Calu3 (cell line): ENCODE measurements at regions not wholly inside any gene's neighbourhood (a gene's known extent, or its start where the extent isn't known, plus 50 kb on each side); places are given as distances from the start of the nearest gene placed in this dataset.

Experiments
- BruUV-seq: library from RNA; stranded (reverse); fragments of 400-500 nt; replicated peaks from 2 replicates; lab custom pipeline; 2021; lab: Mats Ljungman, UMichigan
- CTCF ChIA-PET: fragments of 300-600 bp; sonication (Branson Sonifier 250); formaldehyde crosslinking; loops from one replicate; lab custom pipeline; 2022; ENCODE audit warnings: antibody characterized with exemption; lab: Charles Lee
- DNase-seq: peaks from one replicate; pipeline ENCODE4 v3.0.0; 2022
- H3K27ac Mint-ChIP-seq: one replicate; pipeline ENCODE4 v1.8.0; 2022; ENCODE audit warnings: mixed read lengths; ENCODE audit not compliant: unreplicated experiment
- H3K27me3 Mint-ChIP-seq: one replicate; pipeline ENCODE4 v1.8.0; 2022; ENCODE audit warnings: mixed read lengths; ENCODE audit not compliant: unreplicated experiment
- H3K36me3 Mint-ChIP-seq: one replicate; pipeline ENCODE4 v1.8.0; 2022; ENCODE audit warnings: mild to moderate bottlenecking, moderate library complexity, mixed read lengths; ENCODE audit not compliant: insufficient read depth, unreplicated experiment
- H3K4me1 Mint-ChIP-seq: one replicate; pipeline ENCODE4 v1.8.0; 2022; ENCODE audit warnings: mild to moderate bottlenecking, low read depth, mixed read lengths; ENCODE audit not compliant: unreplicated experiment
- H3K4me3 Mint-ChIP-seq: one replicate; pipeline ENCODE4 v1.8.0; 2022; ENCODE audit warnings: mild to moderate bottlenecking, low read depth, moderate library complexity, mixed read lengths; ENCODE audit not compliant: unreplicated experiment
- H3K9me3 Mint-ChIP-seq: one replicate; pipeline ENCODE4 v1.8.0; 2022; ENCODE audit warnings: low read depth, mixed read lengths; ENCODE audit not compliant: unreplicated experiment
- CTCF ChIP-seq: fragments of 200-600 bp; IDR thresholded peaks from one replicate; pipeline ENCODE4 v1.8.0; 2022; ENCODE audit warnings: antibody characterized with exemption; ENCODE audit not compliant: unreplicated experiment
- intact Hi-C: fragments of 100-400 bp; cut with micrococcal nuclease; formaldehyde crosslinking; loops from one replicate; pipeline ENCODE4 v1.10.0; 2022; ENCODE audit not compliant: unreplicated experiment

DNA sequence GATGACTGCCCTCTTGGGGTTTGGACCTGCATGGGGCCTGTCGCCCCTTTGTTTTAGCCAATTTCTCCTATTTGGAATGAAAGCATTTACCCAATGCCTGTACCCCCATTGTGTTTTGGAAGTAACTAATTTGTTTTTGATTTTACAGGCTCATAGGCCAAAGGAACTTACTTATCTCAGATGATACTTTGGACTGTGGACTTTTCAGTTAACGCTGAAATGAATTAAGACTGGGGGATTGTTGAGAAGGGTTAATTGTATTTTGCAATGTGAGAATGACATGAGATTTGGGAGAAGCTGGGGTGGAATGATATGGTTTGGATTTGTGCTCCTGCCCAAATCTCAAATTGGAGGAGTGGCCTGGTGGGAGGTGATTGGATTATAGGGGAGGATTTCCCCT is 185.8 kb upstream of the PHYHIPL start:
- CTCF ChIA-PET, result interaction anchor here (0.7 kb wide), 1 partner anchor 1011 kb away, joined by 5 read pairs; no protein-coding TSS in a partner anchor
- Mint-ChIP-seq H3K27me3 (peaks cover 41% of the 10 kb centered on the region), H3K27ac (no peak overlapping the region), H3K4me1 (no peaks in the 10 kb centered on the region), H3K36me3 (no peaks in the 10 kb centered on the region), H3K9me3 (peaks cover 6% of the 10 kb centered on the region), H3K4me3 (no peak overlapping the region)
- intact Hi-C loops, result no loop called here
- no peak for TF ChIP-seq CTCF
- DNase-seq, result no peak
- no TSS peak for BruUV-seq

GRCh38 chr10:58991856-58992255 is 184.6 kb upstream of the PHYHIPL start:
- CTCF ChIA-PET, result no interaction called here
- no peaks in the 10 kb centered on the region for H3K36me3 Mint-ChIP-seq

DNA sequence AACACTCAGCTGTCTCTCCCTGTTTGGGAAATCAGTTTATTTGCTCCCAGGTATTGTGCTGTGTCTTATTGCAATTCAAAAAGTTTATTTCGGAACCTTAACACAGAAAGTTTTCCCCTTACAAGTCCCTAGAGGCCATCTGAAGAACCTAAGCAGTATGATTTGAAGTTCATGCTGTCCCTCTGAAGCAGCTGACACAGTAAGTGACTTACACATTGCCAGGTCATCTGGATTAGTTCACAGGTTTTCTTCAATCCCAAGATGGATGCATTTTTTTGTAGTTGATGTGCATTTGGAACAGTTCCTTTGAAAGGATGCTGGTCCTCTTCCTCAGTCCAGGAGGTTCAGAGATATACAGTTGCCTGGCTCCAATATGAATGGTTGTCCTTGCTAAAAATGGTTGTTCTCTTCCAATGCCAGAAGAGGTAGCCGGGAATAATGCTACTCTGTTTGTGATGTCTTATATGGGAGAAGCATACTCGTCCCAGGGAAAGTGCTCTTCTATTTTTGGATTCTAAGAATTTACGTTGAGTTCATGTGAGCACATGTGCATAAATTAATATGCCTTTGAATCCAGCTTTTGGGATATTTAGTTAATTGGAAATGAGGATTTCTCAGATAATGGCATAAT is 183.5 kb upstream of the PHYHIPL start:
- H3K9me3 Mint-ChIP-seq, result peaks cover 6% of the 10 kb centered on the region
- DNase-seq, result no peak
- no peak overlapping the region for H3K27ac Mint-ChIP-seq
- CTCF ChIA-PET, result no interaction called here
- no peak for TF ChIP-seq CTCF
- no peaks in the 10 kb centered on the region for H3K4me1 Mint-ChIP-seq
- H3K36me3 Mint-ChIP-seq, result no peaks in the 10 kb centered on the region
- no peak overlapping the region for H3K4me3 Mint-ChIP-seq
- intact Hi-C loops, result no loop called here
- H3K27me3 Mint-ChIP-seq, result peaks cover 40% of the 10 kb centered on the region
- no TSS peak for BruUV-seq

More at GRCh38 chr10:58991856-58992255, 184.6 kb upstream of the PHYHIPL start:
- BruUV-seq, result no TSS peak
- Mint-ChIP-seq H3K27me3 (peaks cover 41% of the 10 kb centered on the region), H3K9me3 (peaks cover 6% of the 10 kb centered on the region), H3K4me1 (no peaks in the 10 kb centered on the region), H3K27ac (no peak overlapping the region), H3K4me3 (no peak overlapping the region)
- no peak for DNase-seq
- intact Hi-C loops, result no loop called here
- TF ChIP-seq CTCF, result no peak

DNA sequence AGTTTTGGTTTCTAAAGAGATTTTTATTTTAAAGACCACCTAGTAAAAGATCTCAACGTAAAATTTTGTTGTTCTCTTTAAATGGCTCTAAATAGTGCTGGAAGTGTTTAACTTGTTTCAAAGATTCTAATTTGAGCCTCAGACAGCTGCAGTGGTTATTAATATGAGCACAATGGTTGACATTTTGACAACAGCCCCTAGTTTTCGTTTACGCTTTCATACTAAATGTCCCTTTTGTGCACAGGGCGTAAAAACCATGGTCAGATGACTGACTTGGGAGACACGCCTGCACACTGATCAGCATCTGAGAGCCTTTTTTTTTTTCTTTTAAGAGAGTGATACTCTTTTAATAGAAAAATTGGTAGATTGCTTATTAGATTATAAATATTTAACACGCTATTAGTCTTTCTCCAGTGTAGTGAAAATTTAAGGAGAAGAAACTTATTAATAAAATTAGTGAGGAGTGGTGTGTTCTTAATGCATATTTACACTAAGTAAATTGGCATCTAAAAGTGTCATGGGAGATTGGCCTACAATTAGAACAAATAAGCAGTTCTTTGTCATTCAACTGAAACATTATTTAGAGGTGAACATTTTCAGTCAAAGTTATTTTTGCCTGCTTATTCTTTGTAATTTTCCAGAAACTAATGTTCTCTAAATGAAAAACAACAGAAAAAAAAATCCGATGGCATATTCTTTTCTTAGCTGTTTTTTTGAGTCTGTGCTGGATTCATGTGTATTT is 182.8 kb upstream of the PHYHIPL start:
- H3K36me3 Mint-ChIP-seq, result no peaks in the 10 kb centered on the region
- intact Hi-C loops, result no loop called here

More for the DNA sequence above, 182.8 kb upstream of the PHYHIPL start:
- TF ChIP-seq CTCF, result no peak
- Mint-ChIP-seq H3K9me3 (peaks cover 6% of the 10 kb centered on the region), H3K4me3 (no peak overlapping the region), H3K4me1 (no peaks in the 10 kb centered on the region), H3K27ac (no peak overlapping the region), H3K27me3 (peaks cover 35% of the 10 kb centered on the region)
- no peak for DNase-seq
- BruUV-seq, result no TSS peak
- CTCF ChIA-PET, result no interaction called here
